BJ (cell line): ENCODE measurements at regions not wholly inside any gene's neighbourhood (a gene's known extent, or its start where the extent isn't known, plus 50 kb on each side); places are given as distances from the start of the nearest gene placed in this dataset.
"Not testable (repeated sequence)": the region's sequence is repeated elsewhere in the genome, so short reads cannot be mapped to it uniquely, and the experiment has no call there.

Experiments
- CTCF ChIA-PET: fragments of 350-600 bp; formaldehyde crosslinking; extraction: SDS; loops from one replicate; lab custom pipeline; 2021; ENCODE audit warnings: antibody characterized with exemption, inconsistent platforms; lab: Yijun Ruan, JAX
- POLR2A ChIA-PET: fragments of 300-600 bp; sonication (Branson Sonifier 250); formaldehyde crosslinking; extraction: SDS; loops from one replicate; lab custom pipeline; 2021; ENCODE audit warnings: antibody characterized with exemption; lab: Charles Lee
- DNase-seq: peaks from one replicate; pipeline ENCODE4 v3.0.0-alpha.2; 2011; ENCODE audit warnings: low read depth
- H3K27me3 ChIP-seq: 2 replicates; pipeline ENCODE4 v1.6.0; 2011; ENCODE audit warnings: low read length; ENCODE audit not compliant: control insufficient read depth, insufficient read depth
- H3K36me3 ChIP-seq: 2 replicates; pipeline ENCODE4 v1.5.1; 2011; ENCODE audit warnings: low read length; ENCODE audit not compliant: control insufficient read depth, insufficient read depth
- H3K4me3 ChIP-seq: 2 replicates; pipeline ENCODE4 v1.5.1; 2011; ENCODE audit warnings: low read depth, mild to moderate bottlenecking, control low read depth, low read length
- CTCF ChIP-seq: IDR thresholded peaks from 2 replicates; pipeline ENCODE4 v1.5.1; 2011; ENCODE audit warnings: low read depth, mild to moderate bottlenecking, control low read depth, inconsistent platforms, low read length, moderate library complexity; ENCODE audit not compliant: insufficient read depth

DNA sequence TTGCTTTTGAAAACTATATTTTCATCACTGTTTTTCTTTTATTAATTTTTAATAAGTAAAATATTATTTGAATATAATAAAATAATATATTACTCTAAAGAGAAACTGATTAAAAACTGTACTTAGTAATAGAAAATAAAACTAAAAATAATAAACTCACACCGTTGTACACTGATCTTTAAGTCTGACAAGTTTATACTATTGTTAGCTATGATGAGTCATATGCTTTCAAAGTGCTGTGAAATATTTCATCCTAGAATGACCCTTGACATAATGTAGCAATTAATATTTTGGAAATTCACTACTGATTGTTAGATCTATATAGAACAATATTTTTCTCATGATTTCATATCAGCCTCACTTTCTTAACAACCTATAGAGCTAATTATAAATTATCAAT, 1040.6 kb upstream of the SPRY2 start:
- Histone ChIP-seq H3K27me3 (no peaks in the 10 kb centered on the region), H3K4me3 (no peak overlapping the region), H3K36me3 (no peaks in the 10 kb centered on the region)
- no peak for DNase-seq
- TF ChIP-seq CTCF, result no peak
- ChIA-PET POLR2A (no interaction called here), CTCF (no interaction called here)

- TF ChIP-seq CTCF, result no peak
- CTCF ChIA-PET, result no interaction called here
Observed at GRCh38 chr13:81379183-81379582, 1038.3 kb upstream of the SPRY2 start.

GRCh38 chr13:81377921-81378320, 1037.0 kb upstream of the SPRY2 start:
- ChIA-PET POLR2A (no interaction called here), CTCF (no interaction called here)
- no peak for DNase-seq
- H3K4me3 ChIP-seq, result no peak overlapping the region
- no peaks in the 10 kb centered on the region for H3K27me3 ChIP-seq
- no peaks in the 10 kb centered on the region for H3K36me3 ChIP-seq
- no peak for TF ChIP-seq CTCF

More at GRCh38 chr13:81379183-81379582, 1038.3 kb upstream of the SPRY2 start:
- POLR2A ChIA-PET, result no interaction called here
- no peaks in the 10 kb centered on the region for H3K36me3 ChIP-seq
- H3K4me3 ChIP-seq, result no peak overlapping the region
- DNase-seq, result no peak
- H3K27me3 ChIP-seq, result no peaks in the 10 kb centered on the region

DNA sequence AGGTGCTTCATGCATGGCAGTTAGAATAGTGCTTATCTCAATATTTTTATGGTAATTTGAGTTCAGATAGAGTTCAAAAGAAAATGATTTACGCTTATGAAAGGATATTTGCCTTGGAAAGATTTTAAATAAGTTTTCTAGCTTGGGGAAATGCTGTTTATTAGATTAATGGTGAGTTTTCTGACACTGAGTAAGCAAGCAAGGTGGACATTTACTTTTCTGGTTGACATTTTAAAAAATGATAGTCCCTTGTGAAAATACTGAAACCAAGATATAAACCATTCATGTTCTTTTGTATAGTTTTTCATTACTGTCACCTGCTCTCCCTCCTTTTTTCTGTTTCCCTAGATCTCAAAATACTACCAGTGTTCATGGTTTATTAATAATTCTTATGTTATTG, 1034.8 kb upstream of the SPRY2 start:
- no peak for TF ChIP-seq CTCF
- H3K27me3 ChIP-seq, result no peaks in the 10 kb centered on the region
- H3K4me3 ChIP-seq, result no peak overlapping the region
- DNase-seq, result no peak
- ChIA-PET POLR2A (no interaction called here), CTCF (no interaction called here)
- H3K36me3 ChIP-seq, result no peaks in the 10 kb centered on the region

DNA sequence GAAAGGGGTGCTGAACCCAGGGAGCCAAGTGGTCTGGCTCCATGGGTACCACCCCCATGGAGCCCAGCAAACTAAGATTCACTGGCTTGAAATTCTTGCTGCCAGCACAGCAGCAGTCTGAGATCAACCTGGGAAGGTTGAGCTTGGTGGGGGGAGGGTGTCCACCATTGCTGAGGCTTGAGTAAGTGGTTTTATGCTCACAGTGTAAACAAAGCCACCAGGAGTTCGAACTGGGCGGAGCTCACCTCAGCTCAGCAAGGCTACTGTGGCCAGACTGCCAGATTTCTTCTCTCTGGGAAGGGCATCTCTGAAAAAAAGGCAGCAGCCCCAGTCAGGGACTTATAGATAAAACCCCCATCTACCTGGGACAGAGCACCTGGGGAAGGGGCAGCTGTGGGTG, 1021.8 kb upstream of the SPRY2 start:
- DNase-seq, POLR2A ChIA-PET, H3K4me3 ChIP-seq, H3K36me3 ChIP-seq, H3K27me3 ChIP-seq, CTCF ChIA-PET: not testable (repeated sequence)

DNA sequence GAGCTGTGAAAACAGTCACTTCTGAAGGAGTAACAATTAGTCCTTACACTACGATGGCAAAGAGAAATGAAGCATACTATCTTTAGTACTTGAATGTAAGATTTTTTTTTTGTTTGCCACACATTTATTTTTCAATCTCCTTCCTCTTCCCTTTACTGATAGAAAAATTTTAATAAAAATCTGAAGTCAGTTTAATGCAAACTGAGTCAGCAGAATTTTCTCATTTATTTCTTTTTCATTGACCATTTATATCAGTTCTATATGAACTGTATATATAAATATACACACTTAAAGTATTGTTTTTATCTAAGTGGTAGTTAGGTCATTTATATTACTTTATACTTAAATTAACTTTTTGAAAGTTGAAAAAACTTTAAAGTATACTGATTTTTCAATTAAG, 1009.1 kb upstream of the SPRY2 start:
- ChIA-PET POLR2A (no interaction called here), CTCF (no interaction called here)
- TF ChIP-seq CTCF, result no peak
- no peak for DNase-seq
- H3K36me3 ChIP-seq, result no peaks in the 10 kb centered on the region
- no peak overlapping the region for H3K4me3 ChIP-seq
- no peaks in the 10 kb centered on the region for H3K27me3 ChIP-seq

DNA sequence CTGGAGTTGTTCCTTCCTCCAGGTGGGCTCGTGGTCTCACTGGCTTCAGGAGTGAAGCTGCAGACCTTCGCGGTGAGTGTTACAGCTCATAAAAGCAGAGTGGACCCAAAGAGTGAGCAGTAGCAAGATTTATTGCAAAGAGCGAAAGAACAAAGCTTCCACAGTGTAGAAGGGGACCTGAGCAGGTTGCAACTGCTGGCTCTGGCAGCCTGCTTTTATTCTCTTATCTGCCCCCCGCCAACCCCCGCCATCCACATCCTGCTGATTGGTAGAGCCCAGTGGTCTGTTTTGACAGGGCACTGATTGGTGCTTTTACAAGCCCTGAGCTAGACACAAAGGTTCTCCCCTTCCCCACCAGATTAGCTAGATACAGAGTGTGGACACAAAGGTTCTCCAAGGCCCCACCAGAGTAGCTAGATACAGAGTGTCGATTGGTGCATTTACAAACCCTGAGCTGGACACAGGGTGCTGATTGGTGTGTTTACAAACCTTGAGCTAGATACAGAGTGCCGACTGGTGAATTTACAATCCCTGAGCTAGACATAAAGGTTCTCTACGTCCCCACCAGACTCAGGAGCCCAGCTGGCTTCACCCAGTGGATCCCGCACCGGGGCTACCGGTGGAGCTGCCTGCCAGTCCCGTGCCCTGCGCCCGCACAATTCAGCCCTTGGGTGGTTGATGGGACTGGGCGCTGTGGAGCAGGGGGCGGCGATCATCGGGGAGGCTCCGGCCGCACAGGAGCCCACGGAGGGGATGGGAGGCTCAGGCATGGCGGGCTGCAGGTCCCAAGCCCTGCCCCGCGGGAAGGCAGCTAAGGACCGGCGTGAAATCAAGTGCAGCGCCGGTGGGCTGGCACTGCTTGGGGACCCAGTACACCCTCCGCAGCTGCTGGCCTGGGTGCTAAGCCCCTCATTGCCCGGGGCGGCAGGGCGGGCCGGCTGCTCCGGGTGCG, 999.5 kb upstream of the SPRY2 start:
- DNase-seq, H3K36me3 ChIP-seq, POLR2A ChIA-PET, H3K27me3 ChIP-seq, H3K4me3 ChIP-seq: not testable (repeated sequence)
- CTCF ChIA-PET, result interaction anchor here (0.7 kb wide), 1 partner anchor 1493 kb away, joined by 5 read pairs; no protein-coding TSS in a partner anchor

GRCh38 chr13:81339666-81340065, 998.7 kb upstream of the SPRY2 start:
- POLR2A ChIA-PET, H3K36me3 ChIP-seq, H3K4me3 ChIP-seq, H3K27me3 ChIP-seq, DNase-seq: not testable (repeated sequence)
- CTCF ChIA-PET, result interaction anchor here (0.7 kb wide), 1 partner anchor 1494 kb away, joined by 5 read pairs; no protein-coding TSS in a partner anchor
